Astrocyte (in vitro differentiated cells and primary cell): ENCODE measurements at regions not wholly inside any gene's neighbourhood (a gene's known extent, or its start where the extent isn't known, plus 50 kb on each side); places are given as distances from the start of the nearest gene placed in this dataset.
"Not testable (repeated sequence)": the region's sequence is repeated elsewhere in the genome, so short reads cannot be mapped to it uniquely, and the experiment has no call there.

ENCODE experiments used
- DNase-seq: peaks from one replicate; pipeline ENCODE4 v3.0.0-alpha.2; 2010; ENCODE audit warnings: low read depth
- FAIRE-seq: peaks from 2 replicates; lab custom pipeline; 2011; peaks lifted over from hg19 to GRCh38; lab: Jason Lieb, UNC
- H2AFZ ChIP-seq: 2 replicates; pipeline ENCODE4 v1.6.0; 2012; ENCODE audit warnings: low read depth, low read length, inconsistent platforms
- H3K27ac ChIP-seq: 2 replicates; pipeline ENCODE4 v1.5.1; 2011; ENCODE audit warnings: low read depth, low read length, inconsistent platforms
- H3K27me3 ChIP-seq: 2 replicates; pipeline ENCODE4 v1.6.0; 2011; ENCODE audit warnings: low read length, inconsistent platforms; ENCODE audit not compliant: insufficient read depth
- H3K36me3 ChIP-seq: 2 replicates; pipeline ENCODE4 v1.5.1; 2011; ENCODE audit warnings: low read length, inconsistent platforms; ENCODE audit not compliant: insufficient read depth
- H3K4me1 ChIP-seq: 2 replicates; pipeline ENCODE4 v1.5.1; 2011; ENCODE audit warnings: low read length, inconsistent platforms; ENCODE audit not compliant: insufficient read depth
- H3K4me2 ChIP-seq: 2 replicates; pipeline ENCODE4 v1.6.0; 2012; ENCODE audit warnings: low read length, inconsistent platforms
- H3K4me3 ChIP-seq: 2 replicates; pipeline ENCODE4 v1.5.1; 2011; ENCODE audit warnings: low read depth, mild to moderate bottlenecking, low read length, inconsistent platforms; ENCODE audit not compliant: insufficient read depth
- H3K79me2 ChIP-seq: 2 replicates; pipeline ENCODE4 v1.6.0; 2012; ENCODE audit warnings: mild to moderate bottlenecking, low read length, inconsistent platforms; ENCODE audit not compliant: insufficient read depth
- H3K9ac ChIP-seq: 2 replicates; pipeline ENCODE4 v1.6.0; 2012; ENCODE audit warnings: mild to moderate bottlenecking, low read length, inconsistent platforms
- H3K9me3 ChIP-seq: 2 replicates; pipeline ENCODE4 v1.5.1; 2012; ENCODE audit warnings: low read depth, mild to moderate bottlenecking, low read length, inconsistent platforms; ENCODE audit not compliant: insufficient read depth
- H4K20me1 ChIP-seq: 2 replicates; pipeline ENCODE4 v1.6.0; 2012; ENCODE audit warnings: low read length, inconsistent platforms; ENCODE audit not compliant: insufficient read depth
- H3K27ac Mint-ChIP-seq: one replicate; pipeline ENCODE4 v1.8.0; 2021; ENCODE audit warnings: mild to moderate bottlenecking, mixed read lengths; ENCODE audit not compliant: unreplicated experiment
- H3K27me3 Mint-ChIP-seq: one replicate; pipeline ENCODE4 v1.8.0; 2021; ENCODE audit warnings: low read depth, mixed read lengths; ENCODE audit not compliant: unreplicated experiment
- H3K36me3 Mint-ChIP-seq: one replicate; pipeline ENCODE4 v1.8.0; 2021; ENCODE audit warnings: low read depth, mixed read lengths; ENCODE audit not compliant: unreplicated experiment
- H3K4me1 Mint-ChIP-seq: one replicate; pipeline ENCODE4 v1.8.0; 2021; ENCODE audit warnings: low read depth, mixed read lengths; ENCODE audit not compliant: unreplicated experiment
- H3K4me3 Mint-ChIP-seq: one replicate; pipeline ENCODE4 v1.8.0; 2021; ENCODE audit warnings: mild to moderate bottlenecking, moderate library complexity, mixed read lengths; ENCODE audit not compliant: unreplicated experiment
- H3K9me3 Mint-ChIP-seq: one replicate; pipeline ENCODE4 v1.8.0; 2021; ENCODE audit warnings: mild to moderate bottlenecking, mixed read lengths; ENCODE audit not compliant: unreplicated experiment
- CTCF ChIP-seq: IDR thresholded peaks from 2 replicates; pipeline ENCODE4 v1.5.1; 2011; ENCODE audit warnings: low read depth, mild to moderate bottlenecking, inconsistent platforms, low read length, moderate library complexity; ENCODE audit not compliant: insufficient read depth
- EZH2 ChIP-seq: IDR thresholded peaks from 2 replicates; pipeline ENCODE4 v1.6.1; 2012; ENCODE audit warnings: mild to moderate bottlenecking, low read length, inconsistent platforms; ENCODE audit not compliant: insufficient read depth

DNA sequence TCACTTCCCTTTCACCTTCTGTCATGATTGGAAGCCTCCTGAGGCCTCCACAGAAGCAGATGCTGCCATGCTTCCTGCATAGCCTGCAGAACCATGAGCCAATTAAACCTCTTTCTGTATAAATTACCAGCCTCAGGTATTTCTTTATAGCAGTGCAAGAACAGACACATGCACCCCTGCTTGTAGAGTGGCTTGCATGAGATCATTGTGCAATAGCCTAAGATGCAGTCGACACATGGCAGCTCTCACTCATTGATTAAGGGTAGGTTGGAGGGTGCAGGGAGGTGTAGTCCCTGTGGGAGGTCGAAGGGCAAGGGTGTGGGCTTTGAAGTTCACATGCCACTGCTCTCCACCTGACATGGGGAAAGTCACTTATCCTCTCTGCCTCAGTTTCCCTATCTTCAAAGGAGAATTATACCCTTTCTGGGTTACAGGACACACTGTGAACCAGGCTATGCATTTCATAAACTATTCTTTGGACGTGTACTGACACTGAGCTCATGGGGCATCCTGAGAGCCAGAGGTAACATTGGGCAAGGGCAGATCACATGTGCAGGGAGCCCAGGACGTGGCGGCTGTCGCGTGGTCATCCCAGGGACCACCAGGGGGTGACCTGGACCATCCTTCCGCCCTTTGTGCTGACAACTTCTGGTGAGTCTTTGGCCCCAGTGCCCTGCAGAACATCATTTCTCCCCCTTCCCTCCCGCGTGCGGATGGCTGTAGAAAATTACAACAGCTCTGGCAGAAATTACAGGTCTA is 69.2 kb upstream of the SHANK2 start:
- no peak overlapping the region for H2AFZ ChIP-seq

GRCh38 chr11:71316701-71317100 is 64.3 kb upstream of the SHANK2 start:
- Mint-ChIP-seq H3K4me1 (no peaks in the 10 kb centered on the region), H3K4me3 (no peak overlapping the region), H3K9me3 (peaks cover 17% of the 10 kb centered on the region), H3K36me3 (no peaks in the 10 kb centered on the region), H3K27ac (no peak overlapping the region), H3K27me3 (peaks cover 22% of the 10 kb centered on the region)
- Histone ChIP-seq H3K4me1 (no peaks in the 10 kb centered on the region), H3K27me3 (peaks cover 6% of the 10 kb centered on the region), H4K20me1 (no peaks in the 10 kb centered on the region), H2AFZ (no peak overlapping the region), H3K4me3 (no peak overlapping the region), H3K36me3 (no peaks in the 10 kb centered on the region), H3K4me2 (no peak overlapping the region), H3K79me2 (no peaks in the 10 kb centered on the region), H3K9me3 (peaks cover 4% of the 10 kb centered on the region), H3K27ac (no peak overlapping the region), H3K9ac (no peak overlapping the region)
- TF ChIP-seq EZH2 (no peak), CTCF (no peak)
- DNase-seq (no peak), FAIRE-seq (no peak)

More for the DNA sequence above, 69.2 kb upstream of the SHANK2 start:
- TF ChIP-seq CTCF (no peak), EZH2 (no peak)
- H3K9me3 ChIP-seq: peaks cover 4% of the 10 kb centered on the region
- no peak overlapping the region for H3K4me2 ChIP-seq
- H3K27ac ChIP-seq: no peak overlapping the region
- DNase-seq: no peak
- no peaks in the 10 kb centered on the region for H3K36me3 ChIP-seq
- no peak overlapping the region for H3K27ac Mint-ChIP-seq
- H3K4me1 Mint-ChIP-seq: no peaks in the 10 kb centered on the region
- H3K9me3 Mint-ChIP-seq: peaks cover 14% of the 10 kb centered on the region
- H3K4me3 ChIP-seq: no peak overlapping the region
- no peaks in the 10 kb centered on the region for H3K4me1 ChIP-seq
- no peaks in the 10 kb centered on the region for H3K27me3 ChIP-seq
- no peak overlapping the region for H3K9ac ChIP-seq
- no peaks in the 10 kb centered on the region for H3K79me2 ChIP-seq
- H3K27me3 Mint-ChIP-seq: peaks cover 38% of the 10 kb centered on the region
- H3K4me3 Mint-ChIP-seq: no peak overlapping the region
- no peak for FAIRE-seq
- no peaks in the 10 kb centered on the region for H4K20me1 ChIP-seq
- H3K36me3 Mint-ChIP-seq: peaks cover 1% of the 10 kb centered on the region

- not testable (repeated sequence) for H2AFZ ChIP-seq, H3K27me3 ChIP-seq, H3K36me3 ChIP-seq, H3K36me3 Mint-ChIP-seq, H3K4me3 ChIP-seq, DNase-seq, H3K9me3 ChIP-seq, H3K4me2 ChIP-seq, H3K4me3 Mint-ChIP-seq, H3K4me1 Mint-ChIP-seq, H3K79me2 ChIP-seq, H4K20me1 ChIP-seq, H3K27ac ChIP-seq, H3K4me1 ChIP-seq, FAIRE-seq, H3K27ac Mint-ChIP-seq, H3K9ac ChIP-seq
- Mint-ChIP-seq H3K9me3 (peaks cover 10% of the 10 kb centered on the region), H3K27me3 (peaks cover 17% of the 10 kb centered on the region)
Measured at GRCh38 chr11:71312616-71313015, 60.2 kb upstream of the SHANK2 start.
